ENCODE measurements at regions not wholly inside any gene's neighbourhood (a gene's known extent, or its start where the extent isn't known, plus 50 kb on each side); places are given as distances from the start of the nearest gene placed in this dataset.

GRCh38 chr7:98740643-98741042 lies 123.6 kb downstream of the NPTX2 start:
- TF ChIP-seq CTCF (IDR thresholded peaks at IDR 0.05) = no peak
- Histone ChIP-seq H3K27me3 (no peaks in the 10 kb centered on the region), H3K36me3 (no peaks in the 10 kb centered on the region), H3K4me3 (no peak overlapping the region), H3K9me3 (peaks cover 0 to 3% of the 10 kb centered on the region in 2 donors), H3K4me1 (no peaks in the 10 kb centered on the region), H3K27ac (no peak overlapping the region)
- no peak for DNase-seq
- no peak for ATAC-seq
- intact Hi-C loops (cut with DNase I) = loop anchor here in 1 of 2 donors (10.0 kb wide), 1 partner anchor 306 kb away; no protein-coding TSS in a partner anchor

- DNase-seq (peak; percentile 11 to 93 (median 55)), ATAC-seq (peak; percentile 84)
- Histone ChIP-seq H3K4me3 (no peak overlapping the region), H3K27me3 (peaks cover 0 to 5% of the 10 kb centered on the region in 2 donors), H3K4me1 (no peaks in the 10 kb centered on the region), H3K36me3 (no peaks in the 10 kb centered on the region), H3K9me3 (peaks cover 0 to 3% of the 10 kb centered on the region in 2 donors), H3K27ac (no peak overlapping the region)
- intact Hi-C loops (cut with DNase I) = loop anchor here in 1 of 2 donors (10.0 kb wide), 1 partner anchor 311 kb away; no protein-coding TSS in a partner anchor
- TF ChIP-seq CTCF (IDR thresholded peaks at IDR 0.05) = peak; percentile 77 to 79
These were observed 124.0 kb downstream of the TMEM130 start for GRCh38 chr7:98745722-98746318.

DNA sequence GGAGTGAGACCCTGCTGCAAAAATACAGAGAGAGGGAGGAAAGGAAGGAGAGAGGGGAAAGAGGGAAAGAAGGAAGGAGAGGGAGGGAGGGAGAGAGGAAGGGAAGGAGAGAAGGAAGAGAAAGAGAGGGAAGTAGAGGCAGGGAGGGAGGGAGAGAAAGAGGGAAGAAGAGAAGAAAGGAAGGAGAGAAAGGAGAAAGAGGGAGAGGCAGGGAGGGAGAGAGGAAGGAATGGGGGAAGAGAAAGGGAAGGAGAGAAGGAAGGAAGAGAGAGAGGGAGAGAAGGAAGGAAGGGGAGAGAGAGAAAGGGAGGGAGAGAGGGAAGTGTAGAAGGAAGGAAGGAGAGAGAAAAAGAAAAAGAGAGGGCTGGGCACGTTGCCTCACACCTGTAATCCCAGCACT lies 121.7 kb downstream of the TMEM130 start:
- no peaks in the 10 kb centered on the region for H3K36me3 ChIP-seq
- DNase-seq (no peak), ATAC-seq (no peak)
- H3K9me3 ChIP-seq = peaks cover 0 to 3% of the 10 kb centered on the region in 2 donors
- H3K4me1 ChIP-seq = no peaks in the 10 kb centered on the region
- H3K4me3 ChIP-seq = no peak overlapping the region
- peaks cover 0 to 5% of the 10 kb centered on the region in 2 donors for H3K27me3 ChIP-seq
- intact Hi-C loops (cut with DNase I) = loop anchor here in 1 of 2 donors (10.0 kb wide), 1 partner anchor 313 kb away; no protein-coding TSS in a partner anchor
- no peak for TF ChIP-seq CTCF (IDR thresholded peaks at IDR 0.05)
- no peak overlapping the region for H3K27ac ChIP-seq

- TF ChIP-seq CTCF (IDR thresholded peaks at IDR 0.05) = no peak
- ATAC-seq (no peak), DNase-seq (no peak)
- Histone ChIP-seq H3K36me3 (no peaks in the 10 kb centered on the region), H3K27me3 (peaks cover 0 to 26% of the 10 kb centered on the region in 2 donors), H3K4me3 (no peak overlapping the region), H3K4me1 (no peaks in the 10 kb centered on the region), H3K9me3 (no peaks in the 10 kb centered on the region), H3K27ac (no peak overlapping the region)
- intact Hi-C loops (cut with DNase I) = no loop called here
These were observed 116.6 kb downstream of the TMEM130 start for GRCh38 chr7:98753176-98753575.

- Histone ChIP-seq H3K4me3 (no peak overlapping the region), H3K4me1 (no peaks in the 10 kb centered on the region), H3K9me3 (no peaks in the 10 kb centered on the region), H3K36me3 (no peaks in the 10 kb centered on the region), H3K27ac (no peak overlapping the region), H3K27me3 (peaks cover 0 to 26% of the 10 kb centered on the region in 2 donors)
- no peak for TF ChIP-seq CTCF (IDR thresholded peaks at IDR 0.05)
- no peak for ATAC-seq
- intact Hi-C loops (cut with DNase I) = no loop called here
- DNase-seq = peak in 1 of 4 donors; percentile 16
These were observed 115.8 kb downstream of the TMEM130 start for GRCh38 chr7:98753989-98754479.
